ENCODE measurements at regions not wholly inside any gene's neighbourhood (a gene's known extent, or its start where the extent isn't known, plus 50 kb on each side); places are given as distances from the start of the nearest gene placed in this dataset.
A peak's percentile ranks its signal among the peaks of the same experiment; 100 is the strongest.
"Not testable (repeated sequence)": the region's sequence is repeated elsewhere in the genome, so short reads cannot be mapped to it uniquely, and the experiment has no call there.

- not testable (repeated sequence) for H3K4me3 ChIP-seq (ENCODE audit: low read depth, low read length); H3K27me3 ChIP-seq (ENCODE audit: control insufficient read depth, insufficient read depth, low read length); DNase-seq (ENCODE audit: low read depth); FAIRE-seq; H3K36me3 ChIP-seq (ENCODE audit: control insufficient read depth, insufficient read depth, low read length)
Measured at GRCh38 chr4:3623809-3624329, 91.6 kb upstream of the LRPAP1 start.

- no peak for TF ChIP-seq CTCF (IDR thresholded peaks at IDR 0.05; ENCODE audit: insufficient read depth, low read length, severe bottlenecking)
- peak; percentile 47 for FAIRE-seq
Measured at GRCh38 chr4:3623106-3623505, 90.9 kb upstream of the LRPAP1 start.

GRCh38 chr4:3620365-3620764 lies 88.1 kb upstream of the LRPAP1 start:
- not testable (repeated sequence) for DNase-seq (ENCODE audit: low read depth); FAIRE-seq; H3K36me3 ChIP-seq (ENCODE audit: control insufficient read depth, insufficient read depth, low read length); H3K27me3 ChIP-seq (ENCODE audit: control insufficient read depth, insufficient read depth, low read length); H3K4me3 ChIP-seq (ENCODE audit: low read depth, low read length)

More at GRCh38 chr4:3623106-3623505, 90.9 kb upstream of the LRPAP1 start:
- no peak for DNase-seq (ENCODE audit: low read depth)
- Histone ChIP-seq H3K27me3 (ENCODE audit: control insufficient read depth, insufficient read depth, low read length) (no peaks in the 10 kb centered on the region), H3K4me3 (ENCODE audit: low read depth, low read length) (no peak overlapping the region), H3K36me3 (ENCODE audit: control insufficient read depth, insufficient read depth, low read length) (no peaks in the 10 kb centered on the region)

- not testable (repeated sequence) for H3K27me3 ChIP-seq (ENCODE audit: control insufficient read depth, insufficient read depth, low read length); H3K4me3 ChIP-seq (ENCODE audit: low read depth, low read length); FAIRE-seq; DNase-seq (ENCODE audit: low read depth); H3K36me3 ChIP-seq (ENCODE audit: control insufficient read depth, insufficient read depth, low read length)
Measured at GRCh38 chr4:3619698-3620097, 87.5 kb upstream of the LRPAP1 start.

GRCh38 chr4:3618341-3618740 lies 86.1 kb upstream of the LRPAP1 start:
- not testable (repeated sequence) for DNase-seq (ENCODE audit: low read depth); FAIRE-seq; H3K27me3 ChIP-seq (ENCODE audit: control insufficient read depth, insufficient read depth, low read length); H3K4me3 ChIP-seq (ENCODE audit: low read depth, low read length); H3K36me3 ChIP-seq (ENCODE audit: control insufficient read depth, insufficient read depth, low read length)

GRCh38 chr4:3615386-3616286 lies 83.4 kb upstream of the LRPAP1 start:
- DNase-seq (ENCODE audit: low read depth) (no peak), FAIRE-seq (no peak)
- no peak for TF ChIP-seq CTCF (IDR thresholded peaks at IDR 0.05; ENCODE audit: insufficient read depth, low read length, severe bottlenecking)
- Histone ChIP-seq H3K4me3 (ENCODE audit: low read depth, low read length) (no peak overlapping the region), H3K27me3 (ENCODE audit: control insufficient read depth, insufficient read depth, low read length) (no peaks in the 10 kb centered on the region), H3K36me3 (ENCODE audit: control insufficient read depth, insufficient read depth, low read length) (no peaks in the 10 kb centered on the region)

- Histone ChIP-seq H3K36me3 (ENCODE audit: control insufficient read depth, insufficient read depth, low read length) (no peaks in the 10 kb centered on the region), H3K27me3 (ENCODE audit: control insufficient read depth, insufficient read depth, low read length) (no peaks in the 10 kb centered on the region), H3K4me3 (ENCODE audit: low read depth, low read length) (no peak overlapping the region)
- FAIRE-seq (no peak), DNase-seq (ENCODE audit: low read depth) (no peak)
- TF ChIP-seq CTCF (IDR thresholded peaks at IDR 0.05; ENCODE audit: insufficient read depth, low read length, severe bottlenecking): no peak
Measured at GRCh38 chr4:3614731-3614980, 82.4 kb upstream of the LRPAP1 start.

All from bronchial epithelial cell (primary cell).